ENCODE measurements at regions not wholly inside any gene's neighbourhood (a gene's known extent, or its start where the extent isn't known, plus 50 kb on each side); places are given as distances from the start of the nearest gene placed in this dataset.
"Not testable (repeated sequence)": the region's sequence is repeated elsewhere in the genome, so short reads cannot be mapped to it uniquely, and the experiment has no call there.

GRCh38 chr2:84302513-84303412 lies 156.3 kb downstream of the SUCLG1 start:
- Mint-ChIP-seq H3K9me3 (peaks cover 0 to 34% (median 16%) of the 10 kb centered on the region in 9 donors), H3K4me1 (peaks cover 0 to 2% (median 0%) of the 10 kb centered on the region in 4 donors), H3K27me3 (peaks cover 6 to 20% (median 11%) of the 10 kb centered on the region in 5 donors), H3K36me3 (peaks cover 0 to 4% (median 4%) of the 10 kb centered on the region in 3 donors), H3K27ac (peak overlapping the region in 1 of 10 donors; percentile 9), H3K4me3 (no peak overlapping the region)
- DNase-seq (peak in 6 of 10 donors; percentile 10 to 38 (median 24)), ATAC-seq (peak in 1 of 2 donors; percentile 39)
- POLR2A ChIA-PET = no interaction called here

DNA sequence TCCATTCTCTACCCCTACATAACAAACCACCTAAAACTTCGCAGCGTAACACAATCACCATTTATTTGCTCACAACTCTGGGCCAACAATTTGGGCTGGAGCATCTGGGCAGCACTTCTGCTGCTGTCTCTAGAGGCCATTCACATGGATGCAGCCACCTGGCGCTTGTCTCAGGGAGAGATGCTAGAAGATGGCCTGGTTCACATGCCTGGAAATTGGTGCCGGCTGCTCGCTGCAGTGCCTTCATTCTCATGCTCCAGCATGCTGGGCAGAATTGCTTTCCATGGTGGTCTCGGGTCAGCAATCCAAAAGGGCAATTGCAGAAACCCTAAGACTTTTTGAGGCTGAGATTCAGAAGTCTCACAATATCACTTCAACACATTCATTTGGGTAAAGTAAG lies 157.4 kb downstream of the SUCLG1 start:
- DNase-seq (no peak), ATAC-seq (no peak)
- peaks cover 0 to 2% (median 0%) of the 10 kb centered on the region in 4 donors for H3K4me1 Mint-ChIP-seq
- no peak overlapping the region for H3K27ac Mint-ChIP-seq
- POLR2A ChIA-PET = no interaction called here
- H3K4me3 Mint-ChIP-seq = no peak overlapping the region
- H3K27me3 Mint-ChIP-seq = peaks cover 5 to 24% (median 15%) of the 10 kb centered on the region in 5 donors
- H3K36me3 Mint-ChIP-seq = peaks cover 0 to 4% (median 0%) of the 10 kb centered on the region in 3 donors
- H3K9me3 Mint-ChIP-seq = peaks cover 0 to 23% (median 14%) of the 10 kb centered on the region in 9 donors

GRCh38 chr2:84300696-84301029 lies 158.4 kb downstream of the SUCLG1 start:
- POLR2A ChIA-PET = no interaction called here
- Mint-ChIP-seq H3K9me3 (peaks cover 0 to 13% (median 4%) of the 10 kb centered on the region in 9 donors), H3K27me3 (peaks cover 5 to 24% (median 15%) of the 10 kb centered on the region in 5 donors), H3K27ac (no peak overlapping the region), H3K36me3 (no peaks in the 10 kb centered on the region), H3K4me1 (peaks cover 0 to 2% (median 0%) of the 10 kb centered on the region in 4 donors), H3K4me3 (no peak overlapping the region)
- no peak for ATAC-seq
- no peak for DNase-seq

- DNase-seq, ATAC-seq, POLR2A ChIA-PET, H3K36me3 Mint-ChIP-seq, H3K4me3 Mint-ChIP-seq, H3K9me3 Mint-ChIP-seq, H3K4me1 Mint-ChIP-seq, H3K27ac Mint-ChIP-seq: not testable (repeated sequence)
- H3K27me3 Mint-ChIP-seq = peaks cover 5 to 24% (median 15%) of the 10 kb centered on the region in 5 donors
These were observed 158.9 kb downstream of the SUCLG1 start for GRCh38 chr2:84300001-84300695.

- peaks cover 0 to 2% (median 0%) of the 10 kb centered on the region in 4 donors for H3K4me1 Mint-ChIP-seq
- H3K4me3 Mint-ChIP-seq = no peak overlapping the region
- no peaks in the 10 kb centered on the region for H3K9me3 Mint-ChIP-seq
- POLR2A ChIA-PET = no interaction called here
- H3K36me3 Mint-ChIP-seq = no peaks in the 10 kb centered on the region
- DNase-seq = no peak
- no peak overlapping the region for H3K27ac Mint-ChIP-seq
- H3K27me3 Mint-ChIP-seq = peaks cover 5 to 24% (median 15%) of the 10 kb centered on the region in 5 donors
- ATAC-seq = no peak
These were observed 159.8 kb downstream of the SUCLG1 start for GRCh38 chr2:84299211-84299775.

- H3K4me1 Mint-ChIP-seq = no peaks in the 10 kb centered on the region
- H3K27me3 Mint-ChIP-seq = peaks cover 6 to 36% (median 15%) of the 10 kb centered on the region in 5 donors
- H3K36me3 Mint-ChIP-seq = no peaks in the 10 kb centered on the region
- DNase-seq = no peak
- H3K4me3 Mint-ChIP-seq = no peak overlapping the region
- H3K9me3 Mint-ChIP-seq = no peaks in the 10 kb centered on the region
- POLR2A ChIA-PET = no interaction called here
- ATAC-seq = no peak
- H3K27ac Mint-ChIP-seq = no peak overlapping the region
These were observed 161.9 kb downstream of the SUCLG1 start for GRCh38 chr2:84297155-84297554.

- no peak overlapping the region for H3K27ac Mint-ChIP-seq
- H3K27me3 Mint-ChIP-seq = peaks cover 5 to 28% (median 18%) of the 10 kb centered on the region in 5 donors
- DNase-seq (no peak), ATAC-seq (no peak)
- H3K9me3 Mint-ChIP-seq = no peaks in the 10 kb centered on the region
- POLR2A ChIA-PET = no interaction called here
- H3K4me1 Mint-ChIP-seq = no peaks in the 10 kb centered on the region
- H3K4me3 Mint-ChIP-seq = no peak overlapping the region
- no peaks in the 10 kb centered on the region for H3K36me3 Mint-ChIP-seq
These were observed 165.2 kb downstream of the SUCLG1 start for GRCh38 chr2:84293791-84294380.

GRCh38 chr2:84292545-84292944 lies 166.5 kb downstream of the SUCLG1 start:
- Mint-ChIP-seq H3K9me3 (no peaks in the 10 kb centered on the region), H3K36me3 (no peaks in the 10 kb centered on the region), H3K27me3 (peaks cover 7 to 24% (median 15%) of the 10 kb centered on the region in 5 donors), H3K4me1 (no peaks in the 10 kb centered on the region), H3K27ac (no peak overlapping the region), H3K4me3 (no peak overlapping the region)
- ATAC-seq (no peak), DNase-seq (no peak)
- POLR2A ChIA-PET = no interaction called here

GRCh38 chr2:84290537-84290936 lies 168.5 kb downstream of the SUCLG1 start:
- H3K27ac Mint-ChIP-seq = no peak overlapping the region
- POLR2A ChIA-PET = no interaction called here
- no peak for DNase-seq
- H3K27me3 Mint-ChIP-seq = peaks cover 8 to 37% (median 14%) of the 10 kb centered on the region in 5 donors
- no peak overlapping the region for H3K4me3 Mint-ChIP-seq
- no peak for ATAC-seq
- H3K4me1 Mint-ChIP-seq = no peaks in the 10 kb centered on the region
- no peaks in the 10 kb centered on the region for H3K9me3 Mint-ChIP-seq
- no peaks in the 10 kb centered on the region for H3K36me3 Mint-ChIP-seq

GRCh38 chr2:84288293-84288692 lies 170.8 kb downstream of the SUCLG1 start:
- POLR2A ChIA-PET = no interaction called here
- no peak for DNase-seq
- ATAC-seq = no peak
- no peak overlapping the region for H3K27ac Mint-ChIP-seq
- no peaks in the 10 kb centered on the region for H3K4me1 Mint-ChIP-seq
- H3K4me3 Mint-ChIP-seq = no peak overlapping the region
- H3K36me3 Mint-ChIP-seq = no peaks in the 10 kb centered on the region
- H3K9me3 Mint-ChIP-seq = no peaks in the 10 kb centered on the region
- peaks cover 6 to 34% (median 14%) of the 10 kb centered on the region in 5 donors for H3K27me3 Mint-ChIP-seq

DNA sequence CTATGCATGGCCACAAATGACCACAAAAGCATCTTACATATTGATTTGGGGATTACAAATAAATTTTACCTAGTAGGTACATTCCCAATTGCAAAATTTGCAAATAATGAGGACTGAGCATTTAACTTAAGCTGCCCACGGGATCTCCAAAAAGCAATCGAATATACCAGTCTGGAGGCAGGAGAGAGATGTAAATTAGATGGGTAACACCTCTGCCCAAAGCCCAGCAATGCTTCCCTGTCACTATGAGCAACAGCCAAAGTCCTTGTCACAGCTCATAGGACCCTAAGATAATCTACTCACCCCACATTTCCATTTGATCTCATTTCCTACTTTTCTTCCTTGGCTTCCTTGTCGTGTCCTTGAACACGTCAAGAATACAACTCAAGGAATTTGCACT lies 172.2 kb downstream of the SUCLG1 start:
- no peak overlapping the region for H3K27ac Mint-ChIP-seq
- H3K36me3 Mint-ChIP-seq = no peaks in the 10 kb centered on the region
- DNase-seq (no peak), ATAC-seq (no peak)
- H3K4me3 Mint-ChIP-seq = no peak overlapping the region
- peaks cover 5 to 37% (median 10%) of the 10 kb centered on the region in 5 donors for H3K27me3 Mint-ChIP-seq
- no peaks in the 10 kb centered on the region for H3K9me3 Mint-ChIP-seq
- H3K4me1 Mint-ChIP-seq = no peaks in the 10 kb centered on the region
- POLR2A ChIA-PET = no interaction called here

DNA sequence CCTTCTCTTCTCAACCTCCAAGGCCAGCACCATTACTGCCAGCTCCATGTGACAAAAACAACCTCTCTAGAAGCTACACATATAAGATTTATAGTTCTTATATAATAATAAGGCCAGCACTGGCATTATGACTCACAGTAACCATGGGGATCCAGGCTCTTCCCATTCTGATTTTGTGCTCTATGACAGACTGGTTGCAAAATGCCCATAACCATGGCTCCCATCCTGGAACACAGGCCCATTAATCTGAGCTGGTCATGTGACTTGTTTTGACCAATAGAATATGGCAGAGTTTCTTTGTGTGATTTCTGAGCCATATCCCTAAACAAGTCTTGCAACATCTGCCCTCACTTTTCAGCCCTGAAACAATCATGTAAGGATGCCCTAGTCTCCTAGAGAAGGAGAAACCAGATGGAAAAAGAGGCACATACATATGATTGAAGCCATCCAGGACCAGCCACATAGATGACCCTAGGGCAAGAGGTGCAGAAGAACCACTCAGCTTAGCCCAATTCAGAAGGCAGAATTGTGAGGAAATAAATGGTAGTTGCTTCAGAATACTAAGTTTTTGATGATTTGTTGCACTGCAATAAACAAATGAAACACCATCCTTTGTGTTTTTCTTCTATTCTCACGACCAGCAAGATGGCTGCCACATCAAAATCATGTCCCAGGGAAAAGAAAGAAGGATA lies 173.9 kb downstream of the SUCLG1 start:
- no peak for ATAC-seq
- Mint-ChIP-seq H3K27ac (no peak overlapping the region), H3K27me3 (peaks cover 4 to 30% (median 11%) of the 10 kb centered on the region in 5 donors), H3K36me3 (no peaks in the 10 kb centered on the region), H3K4me3 (no peak overlapping the region), H3K9me3 (no peaks in the 10 kb centered on the region), H3K4me1 (no peaks in the 10 kb centered on the region)
- no peak for DNase-seq
- POLR2A ChIA-PET = no interaction called here

Measured in naive thymus-derived CD8-positive, alpha-beta T cell (primary cell).